H1 (cell line): ENCODE measurements at regions not wholly inside any gene's neighbourhood (a gene's known extent, or its start where the extent isn't known, plus 50 kb on each side); places are given as distances from the start of the nearest gene placed in this dataset.

Experiments used
- CTCF ChIA-PET: fragments of 300-600 bp; sonication (Branson Sonifier 250); formaldehyde crosslinking; loops from one replicate; lab custom pipeline; 2021; ENCODE audit not compliant: partially characterized antibody; lab: Charles Lee
- POLR2A ChIA-PET: fragments of 300-600 bp; sonication (Branson Sonifier 250); formaldehyde crosslinking; loops from one replicate; lab custom pipeline; 2021; ENCODE audit warnings: inconsistent platforms; ENCODE audit not compliant: partially characterized antibody; lab: Charles Lee
- DNase-seq, 2 experiments: peaks; one replicate each; pipeline versions ENCODE4 v3.0.0 to v3.0.0-alpha.2; 2010 to 2022; ENCODE audit warnings: low spot score in 2 of 2, low read depth in 1 of 2, mixed read lengths in 1 of 2
- FAIRE-seq: peaks from 2 replicates; lab custom pipeline; 2011; peaks lifted over from hg19 to GRCh38; lab: Jason Lieb, UNC
- H2AFZ ChIP-seq: 2 replicates; pipeline ENCODE4 v1.8.1; 2012; ENCODE audit warnings: low read length, inconsistent platforms
- H2AK5ac ChIP-seq: 2 replicates; pipeline ENCODE4 v1.6.1; 2013; ENCODE audit warnings: low read depth, low read length
- H2BK120ac ChIP-seq: replicated peaks from 2 replicates; pipeline ENCODE3; 2013; ENCODE audit warnings: low read depth, low read length, inconsistent platforms
- H2BK12ac ChIP-seq: 2 replicates; pipeline ENCODE4 v1.6.1; 2013; ENCODE audit warnings: low read depth, low read length
- H2BK15ac ChIP-seq: 2 replicates; pipeline ENCODE4 v1.6.1; 2013; ENCODE audit warnings: low read length
- H2BK20ac ChIP-seq: 2 replicates; pipeline ENCODE4 v1.6.1; 2013; ENCODE audit warnings: low read length
- H2BK5ac ChIP-seq: 2 replicates; pipeline ENCODE4 v1.6.1; 2013; ENCODE audit warnings: low read depth, low read length
- H3K14ac ChIP-seq: 2 replicates; pipeline ENCODE4 v1.6.1; 2013; ENCODE audit warnings: inconsistent platforms; ENCODE audit not compliant: insufficient read length
- H3K18ac ChIP-seq: 2 replicates; pipeline ENCODE4 v1.6.1; 2013; ENCODE audit warnings: low read length; ENCODE audit errors: extremely low read depth
- H3K23ac ChIP-seq: 2 replicates; pipeline ENCODE4 v1.6.1; 2013; ENCODE audit warnings: inconsistent platforms; ENCODE audit not compliant: insufficient read length
- H3K23me2 ChIP-seq: 2 replicates; pipeline ENCODE4 v1.6.1; 2013; ENCODE audit warnings: low read depth, low read length
- H3K27ac ChIP-seq: 2 replicates; pipeline ENCODE4 v1.6.1; 2011; ENCODE audit warnings: low read depth, low read length, inconsistent platforms
- H3K27me3 ChIP-seq, 4 experiments: replicated peaks in 1 of 4; 1 replicate in 1 of 4; 2 replicates in 3 of 4; pipeline versions ENCODE4 v1.6.1 to v1.8.1; 2011 to 2013; ENCODE audit warnings: low read length in 3 of 4, mild to moderate bottlenecking in 3 of 4, inconsistent platforms in 2 of 4, mixed read lengths in 2 of 4, moderate library complexity in 1 of 4; ENCODE audit not compliant: control insufficient read depth in 3 of 4, insufficient read depth in 3 of 4; ENCODE audit errors: extremely low read depth in 1 of 4
- H3K36me3 ChIP-seq, 4 experiments: 2 replicates each; pipeline versions ENCODE4 v1.6.1 to v1.8.1; 2011 to 2013; ENCODE audit warnings: mild to moderate bottlenecking in 4 of 4, low read length in 3 of 4, moderate library complexity in 2 of 4, control low read depth in 1 of 4, inconsistent platforms in 1 of 4; ENCODE audit not compliant: insufficient read depth in 4 of 4, control insufficient read depth in 2 of 4
- H3K4ac ChIP-seq: replicated peaks from 2 replicates; pipeline ENCODE3; 2013; ENCODE audit warnings: low read length, low read depth, mixed read lengths, inconsistent platforms; ENCODE audit not compliant: insufficient read length
- H3K4me1 ChIP-seq, 4 experiments: replicated peaks in 1 of 4; 1 replicate in 1 of 4; 2 replicates in 3 of 4; pipeline versions ENCODE4 v1.6.1 to v1.8.1; 2011 to 2013; ENCODE audit warnings: low read length in 3 of 4, inconsistent platforms in 2 of 4, mixed read lengths in 1 of 4; ENCODE audit not compliant: insufficient read depth in 4 of 4, control insufficient read depth in 3 of 4
- H3K4me2 ChIP-seq, 2 experiments: 2 replicates each; pipeline versions ENCODE4 v1.6.1 to v1.8.1; 2011 to 2013; ENCODE audit warnings: low read depth in 2 of 2, low read length in 2 of 2, control low read depth in 1 of 2, inconsistent platforms in 1 of 2, mild to moderate bottlenecking in 1 of 2; ENCODE audit not compliant: insufficient read depth in 1 of 2
- H3K4me3 ChIP-seq, 4 experiments: fragments of 200-600, 300-600 bp in 1 of 4; sonication (generic), shearing (Covaris generic), sonication (Bioruptor Twin) in 1 of 4; 2 replicates each; pipeline versions ENCODE4 v1.5.1 to v1.8.1; 2011 to 2016; ENCODE audit warnings: low read length in 4 of 4, low read depth in 3 of 4, control low read depth in 2 of 4, inconsistent platforms in 2 of 4, mild to moderate bottlenecking in 2 of 4, mixed read lengths in 1 of 4, moderate library complexity in 1 of 4; ENCODE audit not compliant: insufficient read depth in 2 of 4; ENCODE audit errors: extremely low read depth in 1 of 4
- H3K56ac ChIP-seq: replicated peaks from 2 replicates; pipeline ENCODE3; 2013; ENCODE audit warnings: low read depth, mild to moderate bottlenecking, mixed read lengths, low read length, inconsistent platforms; ENCODE audit not compliant: insufficient read length
- H3K79me1 ChIP-seq: 2 replicates; pipeline ENCODE4 v1.6.1; 2013; ENCODE audit warnings: low read depth, low read length, control low read depth
- H3K79me2 ChIP-seq, 2 experiments: 2 replicates each; pipeline versions ENCODE4 v1.6.1 to v1.8.1; 2012 to 2013; ENCODE audit warnings: low read length in 2 of 2, mild to moderate bottlenecking in 2 of 2, inconsistent platforms in 1 of 2; ENCODE audit not compliant: insufficient read depth in 2 of 2, control insufficient read depth in 1 of 2
- H3K9ac ChIP-seq, 4 experiments: replicated peaks in 1 of 4; 1 replicate in 1 of 4; 2 replicates in 3 of 4; pipeline versions ENCODE4 v1.6.1 to v1.8.1; 2011 to 2013; ENCODE audit warnings: low read depth in 3 of 4, low read length in 3 of 4, control low read depth in 2 of 4, mild to moderate bottlenecking in 2 of 4, moderate library complexity in 2 of 4, inconsistent platforms in 1 of 4; ENCODE audit errors: extremely low read depth in 1 of 4
- H3K9me3 ChIP-seq, 2 experiments: 2 replicates each; pipeline versions ENCODE4 v1.6.1 to v1.8.1; 2012 to 2013; ENCODE audit warnings: mild to moderate bottlenecking in 2 of 2, moderate library complexity in 2 of 2, control low read depth in 1 of 2, inconsistent platforms in 1 of 2, low read depth in 1 of 2, low read length in 1 of 2, mixed read lengths in 1 of 2; ENCODE audit not compliant: insufficient read depth in 2 of 2
- H4K20me1 ChIP-seq, 2 experiments: replicated peaks in 1 of 2; 2 replicates each; pipeline versions ENCODE3 to v1.8.1; 2011 to 2013; ENCODE audit warnings: inconsistent platforms in 2 of 2, low read length in 2 of 2, mild to moderate bottlenecking in 1 of 2; ENCODE audit not compliant: insufficient read depth in 2 of 2, control insufficient read depth in 1 of 2
- H4K5ac ChIP-seq: 2 replicates; pipeline ENCODE4 v1.6.1; 2013; ENCODE audit warnings: low read length, low read depth, mixed read lengths, inconsistent platforms; ENCODE audit not compliant: insufficient read length
- H4K8ac ChIP-seq: 2 replicates; pipeline ENCODE4 v1.8.0; 2013; ENCODE audit warnings: mild to moderate bottlenecking, moderate library complexity, low read length, inconsistent platforms; ENCODE audit not compliant: insufficient read depth; ENCODE audit errors: extremely low read depth
- H4K91ac ChIP-seq: replicated peaks from 2 replicates; pipeline ENCODE3; 2013; ENCODE audit warnings: low read length, mixed read lengths, inconsistent platforms; ENCODE audit not compliant: insufficient read length
- FOSL1 ChIP-seq: IDR thresholded peaks from 2 replicates; pipeline ENCODE4 v1.6.1; 2011; ENCODE audit warnings: mild to moderate bottlenecking, low read depth, low read length, moderate library complexity; ENCODE audit not compliant: insufficient read depth
- WGBS, 2 experiments: shearing (Covaris generic) in 1 of 2; methylation state at CpG; one replicate each; pipeline versions ENCODE4 v1.1.6 to v1.1.7; 2013 to 2015; ENCODE audit warnings: low lambda C conversion rate in 2 of 2, mixed read lengths in 2 of 2, inconsistent platforms in 1 of 2, low coverage in 1 of 2, missing lambda C conversion rate in 1 of 2; ENCODE audit not compliant: insufficient replicate concordance in 2 of 2, insufficient coverage in 1 of 2, insufficient read length in 1 of 2; ENCODE audit errors: extremely low coverage in 1 of 2, missing lambda C conversion rate in 1 of 2; 5-methylcytosine and 5-hydroxymethylcytosine counted together

DNA sequence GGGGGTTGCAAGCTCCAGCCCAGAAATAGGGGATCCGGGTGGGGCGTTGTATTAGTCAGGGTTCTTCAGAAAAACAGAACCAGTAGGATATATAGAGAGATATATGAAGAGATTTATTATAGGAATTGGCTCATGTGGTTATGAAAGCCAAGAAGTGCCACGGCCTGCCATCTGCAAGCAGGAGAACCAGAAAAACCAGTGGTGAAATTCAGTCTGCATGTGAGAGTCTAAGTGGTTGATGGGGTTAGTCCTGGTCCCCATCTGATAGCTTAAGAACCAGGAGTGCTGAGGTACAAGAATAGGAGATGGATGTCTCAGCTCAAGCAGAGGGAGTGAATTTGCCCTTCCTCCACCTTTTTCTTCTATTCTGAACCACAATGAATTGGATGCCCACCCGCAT, 123.4 kb upstream of the APC start:
- Histone ChIP-seq H2BK120ac (no peak overlapping the region), H3K23ac (no peak overlapping the region), H3K18ac (no peak overlapping the region), H3K9me3 (no peaks in the 10 kb centered on the region), H2BK5ac (no peak overlapping the region), H2BK12ac (no peak overlapping the region), H2BK20ac (no peak overlapping the region), H3K79me2 (no peaks in the 10 kb centered on the region), H4K91ac (no peak overlapping the region), H3K36me3 (no peaks in the 10 kb centered on the region), H3K27me3 (no peaks in the 10 kb centered on the region), H4K20me1 (no peaks in the 10 kb centered on the region), H4K5ac (no peak overlapping the region), H2AFZ (no peak overlapping the region), H3K4me3 (no peak overlapping the region), H3K27ac (no peak overlapping the region), H3K9ac (no peak overlapping the region), H3K23me2 (no peaks in the 10 kb centered on the region), H3K4ac (no peak overlapping the region), H3K4me2 (no peak overlapping the region), H3K14ac (no peak overlapping the region), H3K4me1 (no peaks in the 10 kb centered on the region), H3K56ac (no peak overlapping the region), H2BK15ac (no peak overlapping the region), H2AK5ac (no peak overlapping the region), H4K8ac (no peak overlapping the region), H3K79me1 (no peaks in the 10 kb centered on the region)
- WGBS, 2 experiments, result 89% methylated on average over 4 of the region's 4 CpGs; no CpG with 5 or more reads in 1 of the 2 experiments
- ChIA-PET POLR2A (no interaction called here), CTCF (interaction anchor here (0.6 to 1.3 kb wide), 4 partner anchors 9 to 77 kb away, joined by 3 to 4 read pairs (median 4); no protein-coding TSS in a partner anchor)
- FAIRE-seq (no peak), DNase-seq (no peak)
- TF ChIP-seq FOSL1, result no peak
